ENCODE measurements at regions not wholly inside any gene's neighbourhood (a gene's known extent, or its start where the extent isn't known, plus 50 kb on each side); places are given as distances from the start of the nearest gene placed in this dataset.

DNA sequence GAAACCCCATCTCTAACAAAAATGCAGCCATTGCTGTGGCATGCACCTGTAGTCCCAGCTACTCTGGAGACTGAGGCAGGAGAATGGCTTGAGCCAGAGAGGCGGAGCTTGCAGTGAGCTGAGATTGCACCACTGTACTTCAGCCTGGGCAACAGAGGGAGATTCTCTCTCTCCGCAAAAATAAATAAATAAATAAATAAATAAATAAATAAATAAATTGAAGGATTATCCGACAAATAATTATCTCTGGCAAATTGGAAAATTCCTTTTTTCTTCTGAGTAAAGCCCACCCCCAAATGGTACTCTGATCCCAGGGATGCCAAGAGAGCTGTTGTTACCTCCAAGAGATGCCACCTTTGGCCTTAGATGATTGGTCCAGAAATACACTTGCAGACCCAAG, 137.9 kb downstream of the SUDS3 start:
- in situ Hi-C loops (cut with HindIII; ENCODE audit: low sequenced_read_pairs): no loop called here
- TF ChIP-seq, protein P1, sequence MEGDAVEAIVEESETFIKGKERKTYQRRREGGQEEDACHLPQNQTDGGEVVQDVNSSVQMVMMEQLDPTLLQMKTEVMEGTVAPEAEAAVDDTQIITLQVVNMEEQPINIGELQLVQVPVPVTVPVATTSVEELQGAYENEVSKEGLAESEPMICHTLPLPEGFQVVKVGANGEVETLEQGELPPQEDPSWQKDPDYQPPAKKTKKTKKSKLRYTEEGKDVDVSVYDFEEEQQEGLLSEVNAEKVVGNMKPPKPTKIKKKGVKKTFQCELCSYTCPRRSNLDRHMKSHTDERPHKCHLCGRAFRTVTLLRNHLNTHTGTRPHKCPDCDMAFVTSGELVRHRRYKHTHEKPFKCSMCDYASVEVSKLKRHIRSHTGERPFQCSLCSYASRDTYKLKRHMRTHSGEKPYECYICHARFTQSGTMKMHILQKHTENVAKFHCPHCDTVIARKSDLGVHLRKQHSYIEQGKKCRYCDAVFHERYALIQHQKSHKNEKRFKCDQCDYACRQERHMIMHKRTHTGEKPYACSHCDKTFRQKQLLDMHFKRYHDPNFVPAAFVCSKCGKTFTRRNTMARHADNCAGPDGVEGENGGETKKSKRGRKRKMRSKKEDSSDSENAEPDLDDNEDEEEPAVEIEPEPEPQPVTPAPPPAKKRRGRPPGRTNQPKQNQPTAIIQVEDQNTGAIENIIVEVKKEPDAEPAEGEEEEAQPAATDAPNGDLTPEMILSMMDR (IDR thresholded peaks at IDR 0.05; ENCODE audit: low read depth, low read length, missing control alignments): no peak
- DNase-seq (ENCODE audit: low read depth): no peak
- H3K4me3 ChIP-seq (ENCODE audit: low read depth, low read length): no peak overlapping the region

GRCh38 chr12:118520214-118521035, 144.1 kb downstream of the SUDS3 start:
- DNase-seq (ENCODE audit: low read depth): no peak
- TF ChIP-seq, protein P1 (IDR thresholded peaks at IDR 0.05; ENCODE audit: low read depth, low read length, missing control alignments): no peak
- no peak overlapping the region for H3K4me3 ChIP-seq (ENCODE audit: low read depth, low read length)
- in situ Hi-C loops (cut with HindIII; ENCODE audit: low sequenced_read_pairs): no loop called here

DNA sequence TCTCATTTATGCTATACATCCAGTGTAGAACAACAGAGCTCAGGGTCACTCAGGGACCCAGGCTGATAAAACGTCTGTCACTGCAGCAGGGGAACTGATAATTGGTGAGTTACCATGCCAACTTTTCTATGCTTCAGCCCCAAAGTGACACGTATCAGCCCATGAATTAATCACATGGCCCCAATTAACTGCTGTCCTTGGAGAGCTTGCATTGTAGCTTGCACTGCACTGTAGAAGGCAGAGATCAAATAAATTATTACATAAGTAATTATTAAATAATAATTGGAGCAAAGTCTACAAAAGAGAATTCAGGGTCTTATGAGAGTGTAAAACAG, 144.6 kb downstream of the SUDS3 start:
- no peak overlapping the region for H3K4me3 ChIP-seq (ENCODE audit: low read depth, low read length)
- in situ Hi-C loops (cut with HindIII; ENCODE audit: low sequenced_read_pairs): no loop called here
- TF ChIP-seq, protein P1 (IDR thresholded peaks at IDR 0.05; ENCODE audit: low read depth, low read length, missing control alignments): no peak
- no peak for DNase-seq (ENCODE audit: low read depth)

- TF ChIP-seq, protein P1 (IDR thresholded peaks at IDR 0.05; ENCODE audit: low read depth, low read length, missing control alignments): no peak
- no peak for DNase-seq (ENCODE audit: low read depth)
- in situ Hi-C loops (cut with HindIII; ENCODE audit: low sequenced_read_pairs): no loop called here
- H3K4me3 ChIP-seq (ENCODE audit: low read depth, low read length): no peak overlapping the region
Measured at GRCh38 chr12:118524446-118524845, 148.1 kb downstream of the SUDS3 start.

DNA sequence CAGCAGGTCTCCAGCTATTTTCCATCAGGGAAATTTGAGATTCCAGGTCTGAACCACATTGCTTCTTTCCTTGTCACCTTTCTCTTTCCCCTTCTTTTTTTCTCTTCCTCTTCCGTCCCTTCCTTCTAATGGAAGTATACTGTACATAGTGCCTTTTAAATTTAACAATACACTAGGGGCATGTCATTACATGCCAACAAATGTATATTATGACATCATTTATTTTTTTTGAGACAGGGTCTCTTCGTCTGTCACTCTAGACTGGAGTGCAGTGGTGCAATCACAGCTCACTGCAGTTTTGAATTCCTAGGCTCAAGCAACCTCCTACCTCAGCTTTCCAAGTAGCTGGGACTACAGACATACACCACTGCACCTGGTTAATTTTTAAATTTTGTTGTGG, 148.9 kb downstream of the SUDS3 start:
- no peak overlapping the region for H3K4me3 ChIP-seq (ENCODE audit: low read depth, low read length)
- in situ Hi-C loops (cut with HindIII; ENCODE audit: low sequenced_read_pairs): no loop called here
- no peak for DNase-seq (ENCODE audit: low read depth)
- TF ChIP-seq, protein P1 (IDR thresholded peaks at IDR 0.05; ENCODE audit: low read depth, low read length, missing control alignments): no peak

DNA sequence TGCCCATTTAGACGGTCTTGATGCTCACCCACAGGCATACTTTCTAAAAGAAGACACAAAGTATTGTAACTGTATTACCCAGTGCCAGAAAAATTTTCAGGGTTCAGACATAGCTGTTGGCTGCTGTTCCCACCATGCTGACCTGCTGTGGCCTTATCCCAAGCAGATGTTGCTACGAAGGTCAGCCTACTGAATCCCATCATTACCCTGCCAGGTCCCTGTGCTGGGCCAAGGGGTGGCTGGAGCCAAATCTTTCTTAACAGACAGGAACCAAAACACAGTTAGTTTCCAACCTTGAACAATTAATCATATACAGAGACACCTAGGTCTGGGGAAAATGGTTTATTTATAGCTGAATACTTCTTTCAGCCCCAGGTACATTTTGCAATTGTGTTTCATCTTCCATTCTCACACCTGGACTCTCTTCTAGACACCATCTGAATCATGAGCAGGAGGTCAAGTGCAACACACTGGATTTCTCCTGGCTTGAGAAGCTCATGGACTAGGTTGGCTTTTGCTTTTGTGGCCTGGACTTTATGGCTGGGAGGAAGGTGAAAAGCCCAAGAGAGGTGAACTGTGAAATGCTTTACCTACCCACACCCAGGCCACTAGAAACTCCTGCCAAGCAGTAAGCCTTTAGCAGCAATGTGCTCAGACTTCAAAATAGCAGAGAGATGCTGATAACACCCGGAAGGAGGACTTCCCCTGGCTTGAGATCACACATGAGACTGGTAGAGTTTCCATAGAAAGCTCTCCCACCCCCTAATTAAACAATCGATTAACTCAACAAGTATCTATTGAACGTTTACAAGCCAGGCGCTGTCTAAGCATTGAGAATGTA, 150.1 kb downstream of the SUDS3 start:
- in situ Hi-C loops (cut with HindIII; ENCODE audit: low sequenced_read_pairs): no loop called here
- TF ChIP-seq, protein P1 (IDR thresholded peaks at IDR 0.05; ENCODE audit: low read depth, low read length, missing control alignments): no peak
- no peak overlapping the region for H3K4me3 ChIP-seq (ENCODE audit: low read depth, low read length)
- DNase-seq (ENCODE audit: low read depth): no peak

Measured in astrocyte of the cerebellum (primary cell).